Glomerular visceral epithelial cell (primary cell): ENCODE measurements at regions not wholly inside any gene's neighbourhood (a gene's known extent, or its start where the extent isn't known, plus 50 kb on each side); places are given as distances from the start of the nearest gene placed in this dataset.

Experiments
- DNase-seq: peaks from one replicate; pipeline ENCODE4 v3.0.0-alpha.2; 2016; ENCODE audit errors: extremely low spot score

DNA sequence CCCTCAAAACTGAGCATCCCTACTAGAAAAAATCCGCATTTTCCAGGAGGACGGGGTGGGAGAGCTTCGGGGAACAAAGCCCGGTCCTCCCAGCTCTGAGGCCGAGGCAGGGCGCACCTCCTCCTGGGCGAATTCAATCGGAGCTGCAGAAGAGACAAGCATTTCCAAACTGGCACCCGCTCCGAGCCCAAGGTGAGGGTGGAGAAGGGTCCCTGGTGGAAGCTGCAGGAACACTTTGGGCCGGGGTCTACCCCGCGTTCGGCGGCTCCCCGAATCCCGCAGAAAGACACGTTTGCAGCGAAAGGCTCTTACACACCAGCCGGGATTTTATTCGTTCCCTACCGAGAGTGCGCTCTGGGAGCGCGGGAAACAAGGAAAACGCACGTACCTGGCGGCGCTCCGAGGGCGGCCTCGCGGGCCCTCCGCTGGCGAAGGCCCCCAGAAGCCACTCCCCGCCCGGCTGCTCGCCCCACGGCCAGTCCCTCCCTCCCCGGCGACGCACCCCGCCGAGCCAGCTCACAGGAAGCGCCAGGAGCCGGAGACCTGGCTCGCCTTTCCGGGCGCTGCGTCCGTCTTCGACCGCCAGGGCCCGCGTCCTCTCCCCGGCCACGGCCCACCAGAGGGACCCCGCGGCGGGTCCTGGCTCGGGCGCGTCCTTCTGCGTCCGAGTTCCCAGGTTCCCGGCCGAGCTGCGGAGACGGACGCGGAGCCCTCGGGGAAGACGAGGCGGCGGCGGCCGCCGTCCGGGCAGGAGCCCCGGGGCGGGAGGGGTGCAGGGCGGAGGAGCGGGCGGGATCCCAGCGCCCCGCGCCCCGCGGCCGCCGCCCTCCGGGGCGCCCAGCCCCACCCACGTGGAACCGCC, 49.8 kb upstream of the BAHCC1 start:
- DNase-seq: peak; percentile 93
